Tibial nerve (tissue), 4 donors: ENCODE measurements at regions not wholly inside any gene's neighbourhood (a gene's known extent, or its start where the extent isn't known, plus 50 kb on each side); places are given as distances from the start of the nearest gene placed in this dataset.
"Not testable (repeated sequence)": the region's sequence is repeated elsewhere in the genome, so short reads cannot be mapped to it uniquely, and the experiment has no call there.

Experiments used
- DNase-seq, 2 donors: peaks; one replicate each; pipeline ENCODE4 v3.0.0-alpha.2; 2019; ENCODE audit warnings: low spot score in 2 of 2
- H3K27ac ChIP-seq, 4 donors: fragments of 200-600 bp; sonication (generic) in 3 of 4; one replicate each; pipeline ENCODE4 v1.5.1; 2017 to 2019; ENCODE audit warnings: mild to moderate bottlenecking in 1 of 4
- H3K27me3 ChIP-seq, 2 donors: fragments of 200-600 bp; sonication (generic) in 1 of 2; one replicate each; pipeline versions ENCODE4 v1.5.1 to v1.6.0; 2017 to 2019
- H3K36me3 ChIP-seq, 3 donors: fragments of 200-600 bp; sonication (generic); one replicate each; pipeline ENCODE4 v1.5.1; 2018 to 2019
- H3K4me1 ChIP-seq, 4 donors: fragments of 200-600 bp; sonication (generic) in 3 of 4; one replicate each; pipeline ENCODE4 v1.5.1; 2017 to 2019
- H3K4me3 ChIP-seq, 4 donors: fragments of 200-600 bp; sonication (generic) in 3 of 4; one replicate each; pipeline ENCODE4 v1.5.1; 2017 to 2019; ENCODE audit warnings: mild to moderate bottlenecking in 1 of 4, moderate library complexity in 1 of 4
- H3K9me3 ChIP-seq, 4 donors: fragments of 200-600 bp; sonication (generic) in 3 of 4; one replicate each; pipeline ENCODE4 v1.5.1; 2017 to 2019
- EP300 ChIP-seq, 2 donors: sonication (generic); formaldehyde crosslinking; IDR thresholded peaks; one replicate each; pipeline ENCODE4 v1.6.1; 2017; ENCODE audit warnings: antibody characterized with exemption in 2 of 2, mild to moderate bottlenecking in 1 of 2
- POLR2A ChIP-seq, 2 donors: fragments of 450-650 bp; IDR thresholded peaks; one replicate each; pipeline ENCODE4 v1.6.1; 2017; ENCODE audit warnings: antibody characterized with exemption in 2 of 2, mild to moderate bottlenecking in 2 of 2, moderate library complexity in 2 of 2
- WGBS, 2 donors: methylation state at CpG; one replicate each; pipeline ENCODE4 v1.1.5; 2018; 5-methylcytosine and 5-hydroxymethylcytosine counted together
- TF ChIP-seq, protein P1 (sequence below), 5 experiments: fragments of 200-600 bp in 3 of 5; fragments of 450-650 bp in 2 of 5; sonication (generic) in 3 of 5; IDR thresholded peaks; one replicate each; pipeline ENCODE4 v1.5.1; 2016 to 2019; ENCODE audit warnings: antibody characterized with exemption in 5 of 5, mild to moderate bottlenecking in 3 of 5, moderate library complexity in 2 of 5

DNA sequence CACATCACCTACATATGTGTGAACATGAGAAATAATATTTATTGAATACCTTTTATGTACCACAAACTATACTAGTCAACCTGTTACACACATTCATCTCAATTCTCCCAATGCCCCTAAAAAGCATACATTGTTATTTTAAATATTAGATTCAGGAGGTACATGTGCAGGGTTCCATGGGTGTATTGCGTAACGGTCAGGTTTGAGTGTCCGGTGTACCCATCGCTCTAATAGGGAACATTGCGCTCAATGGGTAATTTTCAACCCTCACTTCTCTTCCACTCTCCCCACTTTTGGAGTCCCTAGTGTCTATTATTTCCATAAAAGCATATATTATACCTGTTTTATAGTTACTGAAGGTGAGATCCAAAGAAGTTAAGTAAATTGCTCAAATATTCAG is 82.0 kb downstream of the IFI44 start:
- 97 to 98% methylated on average over 5 of the region's 5 CpGs for WGBS, 2 donors
- H3K36me3 ChIP-seq = no peaks in the 10 kb centered on the region
- H3K27me3 ChIP-seq = no peaks in the 10 kb centered on the region
- TF ChIP-seq EP300 (IDR thresholded peaks at IDR 0.05) = no peak
- TF ChIP-seq, protein P1, sequence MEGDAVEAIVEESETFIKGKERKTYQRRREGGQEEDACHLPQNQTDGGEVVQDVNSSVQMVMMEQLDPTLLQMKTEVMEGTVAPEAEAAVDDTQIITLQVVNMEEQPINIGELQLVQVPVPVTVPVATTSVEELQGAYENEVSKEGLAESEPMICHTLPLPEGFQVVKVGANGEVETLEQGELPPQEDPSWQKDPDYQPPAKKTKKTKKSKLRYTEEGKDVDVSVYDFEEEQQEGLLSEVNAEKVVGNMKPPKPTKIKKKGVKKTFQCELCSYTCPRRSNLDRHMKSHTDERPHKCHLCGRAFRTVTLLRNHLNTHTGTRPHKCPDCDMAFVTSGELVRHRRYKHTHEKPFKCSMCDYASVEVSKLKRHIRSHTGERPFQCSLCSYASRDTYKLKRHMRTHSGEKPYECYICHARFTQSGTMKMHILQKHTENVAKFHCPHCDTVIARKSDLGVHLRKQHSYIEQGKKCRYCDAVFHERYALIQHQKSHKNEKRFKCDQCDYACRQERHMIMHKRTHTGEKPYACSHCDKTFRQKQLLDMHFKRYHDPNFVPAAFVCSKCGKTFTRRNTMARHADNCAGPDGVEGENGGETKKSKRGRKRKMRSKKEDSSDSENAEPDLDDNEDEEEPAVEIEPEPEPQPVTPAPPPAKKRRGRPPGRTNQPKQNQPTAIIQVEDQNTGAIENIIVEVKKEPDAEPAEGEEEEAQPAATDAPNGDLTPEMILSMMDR (IDR thresholded peaks at IDR 0.05) = no peak
- no peak for TF ChIP-seq POLR2A (IDR thresholded peaks at IDR 0.05)
- no peak overlapping the region for H3K27ac ChIP-seq
- no peak for DNase-seq
- H3K4me3 ChIP-seq = no peak overlapping the region
- no peaks in the 10 kb centered on the region for H3K4me1 ChIP-seq
- H3K9me3 ChIP-seq = no peaks in the 10 kb centered on the region

DNA sequence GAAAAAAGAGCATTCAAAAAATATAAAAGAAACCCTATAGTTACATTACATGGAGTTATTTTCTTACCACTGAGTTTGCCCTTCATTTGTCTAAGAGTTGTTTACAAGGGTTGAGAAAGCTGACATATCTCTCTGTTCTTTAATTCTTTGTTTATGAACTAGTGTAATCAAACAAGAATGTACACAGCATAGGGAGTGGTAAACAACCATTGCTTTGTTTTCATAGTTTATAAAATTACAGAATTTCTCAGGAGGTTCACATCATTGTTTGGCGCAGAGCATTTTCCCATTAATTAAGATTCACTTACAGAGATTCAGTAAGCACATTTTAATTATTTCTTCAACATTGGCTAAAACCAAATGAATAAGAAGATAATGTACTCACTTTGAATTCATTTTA is 87.6 kb downstream of the IFI44 start:
- Histone ChIP-seq H3K4me1 (no peaks in the 10 kb centered on the region), H3K27me3 (no peaks in the 10 kb centered on the region), H3K27ac (no peak overlapping the region), H3K4me3 (no peak overlapping the region), H3K9me3 (no peaks in the 10 kb centered on the region), H3K36me3 (no peaks in the 10 kb centered on the region)
- WGBS, 2 donors = 60 to 77% methylated on average over 1 of the region's 1 CpG
- DNase-seq = no peak
- TF ChIP-seq, protein P1 (IDR thresholded peaks at IDR 0.05) = no peak
- TF ChIP-seq POLR2A (IDR thresholded peaks at IDR 0.05) = no peak
- no peak for TF ChIP-seq EP300 (IDR thresholded peaks at IDR 0.05)

DNA sequence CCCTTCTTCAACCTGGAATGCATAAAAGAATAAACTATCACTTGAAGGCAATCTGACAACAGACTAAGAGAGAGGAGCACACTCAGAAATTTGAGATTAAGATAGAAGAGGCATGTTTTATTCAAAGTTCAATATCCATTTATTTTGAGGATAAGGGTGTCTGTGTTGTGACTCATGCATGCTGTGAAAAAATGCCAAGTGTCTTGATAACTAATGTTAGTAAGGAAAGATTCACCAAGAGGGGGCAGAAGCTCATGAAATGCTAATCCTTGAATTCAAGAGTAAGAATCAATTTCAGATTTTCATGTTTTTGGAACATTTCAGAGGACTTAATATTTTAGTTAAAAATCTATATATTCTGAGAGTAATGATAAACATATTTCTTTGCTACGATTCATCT is 94.0 kb downstream of the IFI44 start:
- Histone ChIP-seq H3K4me3 (no peak overlapping the region), H3K4me1 (no peaks in the 10 kb centered on the region), H3K27ac (no peak overlapping the region), H3K9me3 (no peaks in the 10 kb centered on the region), H3K36me3 (no peaks in the 10 kb centered on the region), H3K27me3 (no peaks in the 10 kb centered on the region)
- TF ChIP-seq, protein P1 (IDR thresholded peaks at IDR 0.05) = no peak
- TF ChIP-seq POLR2A (IDR thresholded peaks at IDR 0.05) = no peak
- TF ChIP-seq EP300 (IDR thresholded peaks at IDR 0.05) = no peak
- 81 to 83% methylated on average over 1 of the region's 1 CpG for WGBS, 2 donors
- no peak for DNase-seq

DNA sequence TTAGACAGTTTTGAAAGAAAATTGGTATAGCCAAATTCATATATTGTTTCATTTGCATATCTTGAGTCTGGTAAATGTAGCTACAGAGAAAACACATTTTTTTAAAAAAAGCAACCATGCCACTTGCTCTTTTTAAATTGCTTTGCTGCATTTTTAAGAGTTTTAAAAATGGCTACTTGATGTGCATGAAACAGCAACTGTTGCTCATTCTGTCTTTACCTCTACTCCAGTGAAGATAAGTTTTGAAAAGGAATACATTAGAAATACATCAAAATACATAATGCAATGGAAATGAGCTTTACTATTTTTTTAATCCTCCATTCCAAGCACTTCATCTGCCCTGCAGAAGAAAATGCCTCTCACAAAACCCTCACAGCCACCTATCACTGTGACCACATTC is 95.5 kb downstream of the IFI44 start:
- no peak overlapping the region for H3K27ac ChIP-seq
- no peak for DNase-seq
- H3K4me3 ChIP-seq = no peak overlapping the region
- no peaks in the 10 kb centered on the region for H3K9me3 ChIP-seq
- TF ChIP-seq, protein P1 (IDR thresholded peaks at IDR 0.05) = no peak
- TF ChIP-seq EP300 (IDR thresholded peaks at IDR 0.05) (no peak), POLR2A (IDR thresholded peaks at IDR 0.05) (no peak)
- H3K4me1 ChIP-seq = no peaks in the 10 kb centered on the region
- H3K27me3 ChIP-seq = no peaks in the 10 kb centered on the region
- no peaks in the 10 kb centered on the region for H3K36me3 ChIP-seq

DNA sequence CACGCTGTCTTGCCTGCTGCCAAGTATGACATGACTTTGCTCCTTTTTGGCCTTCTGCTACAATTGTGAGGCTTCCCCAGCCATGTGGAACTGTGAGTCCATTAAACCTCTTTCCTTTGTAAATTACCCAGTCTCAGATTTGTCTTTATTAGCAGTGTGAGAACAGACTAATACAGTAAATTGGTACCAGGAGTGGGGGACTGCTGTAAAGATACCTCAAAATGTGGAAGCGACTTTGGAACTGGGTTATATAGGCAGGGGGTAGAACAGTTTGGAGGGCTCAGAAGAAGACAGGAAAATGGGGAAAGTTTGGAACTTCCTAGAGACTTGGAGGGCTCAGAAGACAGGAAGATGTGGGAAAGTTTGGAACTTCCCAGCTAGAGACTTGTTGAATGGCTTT is 104.0 kb downstream of the IFI44 start:
- H3K36me3 ChIP-seq, DNase-seq, H3K27ac ChIP-seq, H3K4me1 ChIP-seq, H3K27me3 ChIP-seq, H3K4me3 ChIP-seq: not testable (repeated sequence)
- peaks cover 0 to 11% (median 0%) of the 10 kb centered on the region in 4 donors for H3K9me3 ChIP-seq
- WGBS, 2 donors = 86% methylated on average over 2 of the region's 2 CpGs

DNA sequence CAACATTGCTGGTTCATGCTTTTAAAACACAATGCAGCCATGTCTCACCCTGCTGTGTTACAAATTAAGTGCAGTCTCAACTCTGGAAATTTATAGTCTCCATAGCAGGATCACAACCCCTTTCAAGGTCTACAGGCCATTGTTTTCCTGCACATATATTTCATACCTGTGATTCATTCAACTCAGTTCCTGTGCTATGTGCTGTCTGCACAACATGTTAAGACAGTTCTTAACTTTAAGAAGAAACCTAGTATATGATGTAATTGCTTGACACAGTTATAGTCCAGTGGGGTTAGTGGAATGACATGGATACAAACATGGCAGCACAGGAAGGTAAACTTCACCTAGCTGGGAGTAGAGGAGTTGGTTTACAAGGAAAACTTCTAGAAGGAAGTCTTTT is 106.4 kb downstream of the IFI44 start:
- Histone ChIP-seq H3K9me3 (peaks cover 0 to 11% (median 0%) of the 10 kb centered on the region in 4 donors), H3K4me3 (no peak overlapping the region), H3K36me3 (no peaks in the 10 kb centered on the region), H3K4me1 (no peaks in the 10 kb centered on the region), H3K27me3 (no peaks in the 10 kb centered on the region), H3K27ac (no peak overlapping the region)
- no peak for DNase-seq
- TF ChIP-seq, protein P1 (IDR thresholded peaks at IDR 0.05) = no peak
- TF ChIP-seq POLR2A (IDR thresholded peaks at IDR 0.05) (no peak), EP300 (IDR thresholded peaks at IDR 0.05) (no peak)
